ENCODE measurements at regions not wholly inside any gene's neighbourhood (a gene's known extent, or its start where the extent isn't known, plus 50 kb on each side); places are given as distances from the start of the nearest gene placed in this dataset.

DNA sequence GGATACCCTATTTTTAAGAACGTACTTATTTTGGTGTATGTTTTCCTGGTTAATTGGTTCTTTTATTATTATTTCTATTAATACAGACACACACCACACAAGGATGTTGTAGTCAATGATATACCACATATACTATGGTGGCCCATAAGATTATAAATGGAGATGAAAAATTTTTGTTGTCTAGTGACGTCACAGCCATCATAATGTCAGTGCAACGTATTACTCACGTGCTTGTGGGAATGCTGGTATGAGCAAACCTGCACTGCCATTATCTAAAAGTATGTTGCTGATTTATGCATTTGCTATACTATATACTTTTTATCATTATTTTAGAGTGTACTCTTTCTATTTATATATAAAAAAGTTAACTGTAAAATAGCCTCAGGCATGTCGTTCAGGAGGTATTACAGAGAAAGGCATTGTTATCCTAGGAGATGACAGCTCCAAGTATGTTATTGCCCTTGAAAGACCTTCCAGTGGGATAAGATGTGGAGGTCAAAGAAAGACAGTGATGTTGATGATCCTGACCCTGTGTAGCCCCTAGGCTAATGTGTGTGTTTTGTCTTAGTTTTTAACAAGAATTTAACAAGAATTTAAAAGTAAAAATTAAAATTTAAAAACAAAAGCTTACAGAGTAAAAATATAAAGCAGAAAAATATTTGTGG lies 65.6 kb upstream of the SGCD start:
- TF ChIP-seq, protein P1, sequence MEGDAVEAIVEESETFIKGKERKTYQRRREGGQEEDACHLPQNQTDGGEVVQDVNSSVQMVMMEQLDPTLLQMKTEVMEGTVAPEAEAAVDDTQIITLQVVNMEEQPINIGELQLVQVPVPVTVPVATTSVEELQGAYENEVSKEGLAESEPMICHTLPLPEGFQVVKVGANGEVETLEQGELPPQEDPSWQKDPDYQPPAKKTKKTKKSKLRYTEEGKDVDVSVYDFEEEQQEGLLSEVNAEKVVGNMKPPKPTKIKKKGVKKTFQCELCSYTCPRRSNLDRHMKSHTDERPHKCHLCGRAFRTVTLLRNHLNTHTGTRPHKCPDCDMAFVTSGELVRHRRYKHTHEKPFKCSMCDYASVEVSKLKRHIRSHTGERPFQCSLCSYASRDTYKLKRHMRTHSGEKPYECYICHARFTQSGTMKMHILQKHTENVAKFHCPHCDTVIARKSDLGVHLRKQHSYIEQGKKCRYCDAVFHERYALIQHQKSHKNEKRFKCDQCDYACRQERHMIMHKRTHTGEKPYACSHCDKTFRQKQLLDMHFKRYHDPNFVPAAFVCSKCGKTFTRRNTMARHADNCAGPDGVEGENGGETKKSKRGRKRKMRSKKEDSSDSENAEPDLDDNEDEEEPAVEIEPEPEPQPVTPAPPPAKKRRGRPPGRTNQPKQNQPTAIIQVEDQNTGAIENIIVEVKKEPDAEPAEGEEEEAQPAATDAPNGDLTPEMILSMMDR (IDR thresholded peaks at IDR 0.05; ENCODE audit: low read depth, low read length, missing input control), result no peak
- TF ChIP-seq TAF1 (conservative IDR thresholded peaks at IDR 0.05), result no peak
- TF ChIP-seq, protein P2, sequence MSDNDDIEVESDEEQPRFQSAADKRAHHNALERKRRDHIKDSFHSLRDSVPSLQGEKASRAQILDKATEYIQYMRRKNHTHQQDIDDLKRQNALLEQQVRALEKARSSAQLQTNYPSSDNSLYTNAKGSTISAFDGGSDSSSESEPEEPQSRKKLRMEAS (IDR thresholded peaks at IDR 0.05), result no peak
- no peak for TF ChIP-seq EGR1 (IDR thresholded peaks at IDR 0.05; ENCODE audit: low read depth in 2 of 2)

All from liver (tissue), 3 donors.